ENCODE measurements at regions not wholly inside any gene's neighbourhood (a gene's known extent, or its start where the extent isn't known, plus 50 kb on each side); places are given as distances from the start of the nearest gene placed in this dataset.

DNA sequence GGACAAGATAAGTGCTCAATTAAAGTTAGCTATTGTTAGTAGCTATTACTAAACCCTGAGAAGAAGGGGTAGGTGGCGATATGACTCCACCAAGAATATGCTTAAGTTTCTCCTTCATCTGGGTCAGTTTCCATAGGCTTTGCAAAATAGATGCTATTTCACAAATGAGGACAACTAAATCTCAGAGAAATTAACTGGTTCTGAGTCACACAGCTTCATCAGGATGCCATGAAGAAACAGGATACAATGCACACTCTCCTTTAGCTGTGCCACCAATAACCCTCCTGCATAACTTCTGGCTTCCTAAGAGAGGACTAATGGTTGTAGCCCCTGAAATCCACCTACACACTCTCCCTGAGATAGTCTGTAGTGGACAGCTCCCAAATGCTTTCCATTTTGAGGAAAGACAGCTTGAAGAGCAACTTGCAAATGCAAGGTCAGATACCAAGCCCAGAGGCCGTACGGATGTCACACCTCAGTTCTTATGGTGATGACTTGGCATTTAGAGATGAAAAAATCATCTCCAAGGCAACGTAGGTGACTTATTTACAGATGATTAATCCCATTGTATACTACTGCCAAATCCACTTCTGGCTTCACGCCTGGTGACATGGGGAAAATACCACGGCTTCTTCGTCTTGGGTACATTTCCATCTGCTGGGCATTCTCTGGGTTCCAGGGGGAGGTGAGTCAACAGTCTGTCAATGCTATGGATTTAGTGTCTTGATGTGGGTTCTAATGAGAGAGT lies 251.4 kb upstream of the IL12B start:
- Histone ChIP-seq H4K20me1 (ENCODE audit: insufficient read depth, poor library complexity, severe bottlenecking) (no peaks in the 10 kb centered on the region), H3K4me2 (no peak overlapping the region), H2AFZ (no peak overlapping the region), H3K79me2 (no peaks in the 10 kb centered on the region), H3K4me1 (ENCODE audit: insufficient read depth) (no peaks in the 10 kb centered on the region), H3K27me3 (no peaks in the 10 kb centered on the region), H3K9me3 (ENCODE audit: low read depth) (no peaks in the 10 kb centered on the region), H3K9me2 (replicated peaks; ENCODE audit: insufficient read depth) (no peaks in the 10 kb centered on the region), H3K36me3 (replicated peaks; ENCODE audit: insufficient read depth, low read depth) (no peaks in the 10 kb centered on the region), H3K4me3 (no peak overlapping the region), H3K27ac (no peak overlapping the region)
- TF ChIP-seq EZH2phosphoT487 (IDR thresholded peaks at IDR 0.05; ENCODE audit: low read depth, severe bottlenecking, unreplicated experiment) (no peak), EZH2 (IDR thresholded peaks at IDR 0.05; ENCODE audit: borderline replicate concordance) (no peak)
- TF ChIP-seq, protein P1, sequence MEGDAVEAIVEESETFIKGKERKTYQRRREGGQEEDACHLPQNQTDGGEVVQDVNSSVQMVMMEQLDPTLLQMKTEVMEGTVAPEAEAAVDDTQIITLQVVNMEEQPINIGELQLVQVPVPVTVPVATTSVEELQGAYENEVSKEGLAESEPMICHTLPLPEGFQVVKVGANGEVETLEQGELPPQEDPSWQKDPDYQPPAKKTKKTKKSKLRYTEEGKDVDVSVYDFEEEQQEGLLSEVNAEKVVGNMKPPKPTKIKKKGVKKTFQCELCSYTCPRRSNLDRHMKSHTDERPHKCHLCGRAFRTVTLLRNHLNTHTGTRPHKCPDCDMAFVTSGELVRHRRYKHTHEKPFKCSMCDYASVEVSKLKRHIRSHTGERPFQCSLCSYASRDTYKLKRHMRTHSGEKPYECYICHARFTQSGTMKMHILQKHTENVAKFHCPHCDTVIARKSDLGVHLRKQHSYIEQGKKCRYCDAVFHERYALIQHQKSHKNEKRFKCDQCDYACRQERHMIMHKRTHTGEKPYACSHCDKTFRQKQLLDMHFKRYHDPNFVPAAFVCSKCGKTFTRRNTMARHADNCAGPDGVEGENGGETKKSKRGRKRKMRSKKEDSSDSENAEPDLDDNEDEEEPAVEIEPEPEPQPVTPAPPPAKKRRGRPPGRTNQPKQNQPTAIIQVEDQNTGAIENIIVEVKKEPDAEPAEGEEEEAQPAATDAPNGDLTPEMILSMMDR (IDR thresholded peaks at IDR 0.05; ENCODE audit: poor library complexity) = no peak
- DNase-seq (ENCODE audit: low spot score) = no peak
- WGBS (ENCODE audit: low lambda C conversion rate, missing lambda C conversion rate) = 64% methylated on average over 7 of the region's 7 CpGs

DNA sequence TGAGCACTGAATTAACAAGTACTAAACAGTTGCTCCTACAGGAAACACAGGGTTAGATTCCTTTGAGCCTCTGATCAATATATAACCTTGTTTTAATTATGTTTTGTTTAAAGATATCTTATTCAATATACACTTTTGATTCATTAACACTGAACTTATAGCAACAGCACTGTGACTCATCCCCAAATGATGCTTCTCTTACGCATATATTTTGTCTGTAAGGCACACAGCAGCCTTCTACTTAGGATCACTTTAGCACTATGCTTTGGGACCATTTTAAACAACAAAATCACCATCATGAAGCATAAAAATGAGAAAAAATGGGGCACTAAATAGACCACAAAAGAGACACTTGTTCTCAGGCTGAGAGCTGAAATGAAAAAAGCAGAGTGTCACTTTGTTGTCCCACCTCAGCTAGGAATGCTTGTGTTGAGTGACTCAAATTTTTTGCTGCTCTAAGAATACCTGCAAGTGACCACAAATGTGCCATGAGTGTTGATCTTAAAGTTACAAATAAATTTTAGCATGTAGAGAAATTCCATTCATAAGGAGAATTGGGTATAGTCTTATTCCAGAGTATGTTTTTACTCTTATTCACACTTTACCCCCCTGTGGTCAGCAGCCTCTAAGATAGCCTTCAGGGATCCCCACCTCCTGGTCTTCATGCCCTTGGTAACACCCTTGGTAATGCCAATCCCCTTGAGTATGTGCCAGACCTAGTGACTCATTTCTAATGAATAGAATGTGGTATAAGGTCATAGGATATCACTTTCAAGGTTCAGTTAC lies 252.7 kb upstream of the IL12B start:
- H3K9me3 ChIP-seq (ENCODE audit: low read depth) = no peaks in the 10 kb centered on the region
- WGBS (ENCODE audit: low lambda C conversion rate, missing lambda C conversion rate) = 88% methylated on average over 1 of the region's 1 CpG
- no peaks in the 10 kb centered on the region for H3K79me2 ChIP-seq
- H3K27me3 ChIP-seq = no peaks in the 10 kb centered on the region
- no peak overlapping the region for H3K4me3 ChIP-seq
- H3K4me1 ChIP-seq (ENCODE audit: insufficient read depth) = no peaks in the 10 kb centered on the region
- no peaks in the 10 kb centered on the region for H3K9me2 ChIP-seq (replicated peaks; ENCODE audit: insufficient read depth)
- no peak overlapping the region for H2AFZ ChIP-seq
- TF ChIP-seq EZH2phosphoT487 (IDR thresholded peaks at IDR 0.05; ENCODE audit: low read depth, severe bottlenecking, unreplicated experiment) = no peak
- TF ChIP-seq, protein P1 (IDR thresholded peaks at IDR 0.05; ENCODE audit: poor library complexity) = no peak
- no peak for TF ChIP-seq EZH2 (IDR thresholded peaks at IDR 0.05; ENCODE audit: borderline replicate concordance)
- H4K20me1 ChIP-seq (ENCODE audit: insufficient read depth, poor library complexity, severe bottlenecking) = no peaks in the 10 kb centered on the region
- no peak for DNase-seq (ENCODE audit: low spot score)
- no peak overlapping the region for H3K27ac ChIP-seq
- no peaks in the 10 kb centered on the region for H3K36me3 ChIP-seq (replicated peaks; ENCODE audit: insufficient read depth, low read depth)
- no peak overlapping the region for H3K4me2 ChIP-seq

DNA sequence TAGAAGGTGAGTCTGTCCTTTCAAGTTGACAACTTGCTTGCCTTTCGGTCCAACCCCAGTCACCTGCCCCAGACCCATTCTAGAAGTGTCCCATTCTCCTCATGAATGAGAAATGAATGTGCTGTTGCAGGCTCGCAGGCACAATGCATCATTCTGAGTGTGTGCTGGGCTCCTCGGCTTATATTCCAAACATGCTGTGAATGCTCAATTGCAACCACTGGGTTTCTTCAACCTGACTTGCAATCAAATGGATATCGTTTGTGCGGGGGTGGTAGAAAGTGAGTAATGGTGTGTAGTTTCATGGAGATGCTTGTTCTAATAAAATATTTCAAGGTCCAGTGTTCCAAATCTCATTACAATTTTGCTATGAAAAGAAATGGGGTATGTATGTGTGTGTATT lies 256.6 kb upstream of the IL12B start:
- TF ChIP-seq EZH2 (IDR thresholded peaks at IDR 0.05; ENCODE audit: borderline replicate concordance) = no peak
- TF ChIP-seq EZH2phosphoT487 (IDR thresholded peaks at IDR 0.05; ENCODE audit: low read depth, severe bottlenecking, unreplicated experiment) = no peak
- TF ChIP-seq, protein P1 (IDR thresholded peaks at IDR 0.05; ENCODE audit: poor library complexity) = no peak
- 92% methylated on average over 5 of the region's 5 CpGs for WGBS (ENCODE audit: low lambda C conversion rate, missing lambda C conversion rate)
- Histone ChIP-seq H3K9me2 (replicated peaks; ENCODE audit: insufficient read depth) (no peaks in the 10 kb centered on the region), H2AFZ (no peak overlapping the region), H3K36me3 (replicated peaks; ENCODE audit: insufficient read depth, low read depth) (no peaks in the 10 kb centered on the region), H3K9me3 (ENCODE audit: low read depth) (no peaks in the 10 kb centered on the region), H3K4me2 (no peak overlapping the region), H3K79me2 (no peaks in the 10 kb centered on the region), H3K27me3 (no peaks in the 10 kb centered on the region), H3K27ac (no peak overlapping the region), H3K4me3 (no peak overlapping the region), H3K4me1 (ENCODE audit: insufficient read depth) (no peaks in the 10 kb centered on the region), H4K20me1 (ENCODE audit: insufficient read depth, poor library complexity, severe bottlenecking) (no peaks in the 10 kb centered on the region)
- DNase-seq (ENCODE audit: low spot score) = no peak

All from hepatocyte (in vitro differentiated cells).